Mesenchymal stem cell (in vitro differentiated cells and primary cell): ENCODE measurements at regions not wholly inside any gene's neighbourhood (a gene's known extent, or its start where the extent isn't known, plus 50 kb on each side); places are given as distances from the start of the nearest gene placed in this dataset.

Experiments
- DNase-seq: peaks from one replicate; pipeline ENCODE4 v3.0.0-alpha.2; 2013
- H2AFZ ChIP-seq: one replicate; pipeline ENCODE4 v1.6.1; 2013; ENCODE audit warnings: low read depth, mild to moderate bottlenecking, control low read depth, inconsistent platforms, low read length, moderate library complexity
- H2AK5ac ChIP-seq: 2 replicates; pipeline ENCODE4 v1.6.1; 2013; ENCODE audit warnings: low read length, moderate library complexity, mild to moderate bottlenecking, inconsistent platforms; ENCODE audit not compliant: severe bottlenecking
- H2BK120ac ChIP-seq: one replicate; pipeline ENCODE4 v1.6.1; 2013; ENCODE audit warnings: low read depth, mild to moderate bottlenecking, inconsistent platforms, low read length, moderate library complexity
- H2BK12ac ChIP-seq, 2 experiments: one replicate each; pipeline ENCODE4 v1.6.1; 2013; ENCODE audit warnings: inconsistent platforms in 2 of 2, low read length in 2 of 2, mild to moderate bottlenecking in 2 of 2, moderate library complexity in 2 of 2, control low read depth in 1 of 2
- H2BK15ac ChIP-seq: one replicate; pipeline ENCODE4 v1.6.1; 2013; ENCODE audit warnings: mild to moderate bottlenecking, low read depth, inconsistent platforms; ENCODE audit not compliant: poor library complexity, severe bottlenecking
- H2BK5ac ChIP-seq: 2 replicates; pipeline ENCODE4 v1.6.1; 2013; ENCODE audit warnings: low read depth, mild to moderate bottlenecking, low read length, control low read depth, inconsistent platforms; ENCODE audit not compliant: poor library complexity, severe bottlenecking
- H3K14ac ChIP-seq, 2 experiments: one replicate each; pipeline ENCODE4 v1.6.1; 2013; ENCODE audit warnings: inconsistent platforms in 2 of 2, low read length in 2 of 2, control low read depth in 1 of 2, mild to moderate bottlenecking in 1 of 2, moderate library complexity in 1 of 2
- H3K18ac ChIP-seq, 2 experiments: one replicate each; pipeline ENCODE4 v1.6.1; 2013; ENCODE audit warnings: inconsistent platforms in 2 of 2, low read length in 2 of 2, control low read depth in 1 of 2, low read depth in 1 of 2, mild to moderate bottlenecking in 1 of 2
- H3K23ac ChIP-seq, 2 experiments: one replicate each; pipeline ENCODE4 v1.6.1; 2013; ENCODE audit warnings: inconsistent platforms in 2 of 2, low read length in 2 of 2, mild to moderate bottlenecking in 2 of 2, moderate library complexity in 2 of 2, control low read depth in 1 of 2
- H3K27ac ChIP-seq: 2 replicates; pipeline ENCODE4 v1.5.1; 2013; ENCODE audit warnings: mild to moderate bottlenecking, moderate library complexity, low read length, control low read depth, inconsistent platforms; ENCODE audit not compliant: poor library complexity, severe bottlenecking
- H3K27me3 ChIP-seq, 2 experiments: 2 replicates each; pipeline versions ENCODE4 v1.6.1 to v1.7.0; 2013; ENCODE audit warnings: low read length in 2 of 2, mild to moderate bottlenecking in 2 of 2, moderate library complexity in 2 of 2, control low read depth in 1 of 2, inconsistent platforms in 1 of 2; ENCODE audit not compliant: control insufficient read depth in 1 of 2, insufficient read depth in 1 of 2
- H3K36me3 ChIP-seq, 2 experiments: 2 replicates each; pipeline versions ENCODE4 v1.6.1 to v1.7.0; 2013; ENCODE audit warnings: low read length in 2 of 2, control low read depth in 1 of 2, inconsistent platforms in 1 of 2, low read depth in 1 of 2, mild to moderate bottlenecking in 1 of 2; ENCODE audit not compliant: insufficient read depth in 2 of 2, control insufficient read depth in 1 of 2
- H3K4ac ChIP-seq, 2 experiments: one replicate each; pipeline ENCODE4 v1.6.1; 2013; ENCODE audit warnings: inconsistent platforms in 2 of 2, low read length in 2 of 2, mild to moderate bottlenecking in 2 of 2, moderate library complexity in 2 of 2, control low read depth in 1 of 2, low read depth in 1 of 2
- H3K4me1 ChIP-seq: 2 replicates; pipeline ENCODE4 v1.6.1; 2013; ENCODE audit warnings: low read depth, low read length, control low read depth; ENCODE audit not compliant: control insufficient read depth, insufficient read depth
- H3K4me2 ChIP-seq: 2 replicates; pipeline ENCODE4 v1.6.1; 2013; ENCODE audit warnings: low read length, mild to moderate bottlenecking, inconsistent platforms; ENCODE audit not compliant: poor library complexity, severe bottlenecking
- H3K4me3 ChIP-seq, 2 experiments: 2 replicates each; pipeline versions ENCODE4 v1.5.1 to v1.7.0; 2013; ENCODE audit warnings: low read length in 2 of 2, mild to moderate bottlenecking in 2 of 2, control low read depth in 1 of 2, low read depth in 1 of 2; ENCODE audit not compliant: insufficient read depth in 1 of 2
- H3K79me1 ChIP-seq: replicated peaks from 2 replicates; pipeline ENCODE4 v1.6.1; 2013; ENCODE audit warnings: mild to moderate bottlenecking, control low read depth, low read length, inconsistent platforms; ENCODE audit not compliant: poor library complexity, severe bottlenecking
- H3K9ac ChIP-seq: 2 replicates; pipeline ENCODE4 v1.7.0; 2013; ENCODE audit warnings: mild to moderate bottlenecking, low read length, moderate library complexity
- H3K9me3 ChIP-seq: 2 replicates; pipeline ENCODE4 v1.7.0; 2013; ENCODE audit warnings: mild to moderate bottlenecking, low read length; ENCODE audit not compliant: control insufficient read depth
- H4K8ac ChIP-seq: one replicate; pipeline ENCODE4 v1.6.1; 2013; ENCODE audit warnings: inconsistent platforms, mild to moderate bottlenecking, low read length, moderate library complexity
- H4K91ac ChIP-seq: one replicate; pipeline ENCODE4 v1.6.1; 2013; ENCODE audit warnings: mild to moderate bottlenecking, low read length, inconsistent platforms
- WGBS: methylation state at CpG from one replicate; pipeline ENCODE4 v1.1.7; 2013; ENCODE audit warnings: mixed read lengths; 5-methylcytosine and 5-hydroxymethylcytosine counted together

DNA sequence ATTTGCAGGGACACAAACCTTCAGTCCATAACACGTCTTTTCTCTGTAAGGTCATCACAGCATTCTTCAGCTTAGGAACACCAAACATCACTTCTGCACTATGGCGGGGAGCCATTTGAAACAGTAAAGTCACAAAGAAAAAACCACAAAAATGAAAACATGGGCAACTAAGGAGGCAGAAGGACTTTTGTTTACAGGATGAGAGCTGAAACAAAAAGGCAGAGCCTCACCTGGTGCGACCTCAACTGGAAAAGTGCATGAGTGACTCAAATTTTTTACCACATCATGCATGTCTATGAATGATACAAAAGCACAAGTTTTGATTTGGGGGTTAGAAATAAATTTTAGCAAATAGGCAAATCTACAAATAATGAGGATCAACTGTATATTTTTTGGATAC, 68.2 kb upstream of the TNFAIP3 start:
- no peaks in the 10 kb centered on the region for H3K9me3 ChIP-seq
- H3K27me3 ChIP-seq = no peaks in the 10 kb centered on the region
- H4K91ac ChIP-seq = no peak overlapping the region
- no peak overlapping the region for H2BK15ac ChIP-seq
- H2BK12ac ChIP-seq = no peak overlapping the region
- H3K4me2 ChIP-seq = no peak overlapping the region
- H3K14ac ChIP-seq = no peak overlapping the region
- no peak overlapping the region for H3K27ac ChIP-seq
- no peaks in the 10 kb centered on the region for H3K79me1 ChIP-seq
- no peak overlapping the region for H3K4me3 ChIP-seq
- H2BK5ac ChIP-seq = no peak overlapping the region
- no peak overlapping the region for H3K9ac ChIP-seq
- H3K4ac ChIP-seq = no peak overlapping the region
- no peak overlapping the region for H2BK120ac ChIP-seq
- H2AK5ac ChIP-seq = no peak overlapping the region
- peaks cover 10% of the 10 kb centered on the region for H3K4me1 ChIP-seq
- no peak overlapping the region for H3K23ac ChIP-seq
- DNase-seq = no peak
- no peak overlapping the region for H4K8ac ChIP-seq
- H2AFZ ChIP-seq = no peak overlapping the region
- 53% methylated on average over 2 of the region's 3 CpGs for WGBS
- no peaks in the 10 kb centered on the region for H3K36me3 ChIP-seq
- no peak overlapping the region for H3K18ac ChIP-seq

DNA sequence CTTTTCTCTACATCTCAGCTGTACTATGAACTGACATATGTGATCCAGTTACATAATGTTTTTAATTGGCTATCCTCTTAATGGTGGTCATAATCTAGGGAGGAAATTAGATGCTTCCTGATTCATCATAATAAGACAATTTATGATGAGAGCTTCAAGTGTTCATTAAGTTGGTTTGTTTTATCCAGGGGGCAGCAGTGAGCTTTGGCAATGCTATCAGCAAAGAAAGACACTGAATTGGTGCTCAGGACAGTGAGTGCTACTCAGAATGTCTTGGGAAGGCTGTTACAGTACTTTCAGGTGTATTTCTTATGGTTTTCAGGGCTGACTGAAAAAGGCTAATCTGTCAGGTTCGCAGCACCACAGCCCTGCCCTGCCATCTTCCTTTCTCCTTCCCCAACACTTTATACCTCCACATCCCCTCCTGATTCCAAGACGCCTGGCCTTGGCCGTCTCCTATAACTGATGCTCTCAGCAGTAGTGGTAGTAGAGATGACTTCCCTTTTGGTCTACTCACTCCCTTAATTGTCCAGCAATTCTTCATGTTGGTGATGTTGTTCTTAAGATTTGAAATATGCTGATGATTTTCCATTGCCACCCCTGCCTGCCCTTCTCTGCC, 67.0 kb upstream of the TNFAIP3 start:
- Histone ChIP-seq H3K27ac (no peak overlapping the region), H3K18ac (no peak overlapping the region), H2BK15ac (no peak overlapping the region), H4K8ac (no peak overlapping the region), H3K9me3 (no peaks in the 10 kb centered on the region), H3K4me3 (no peak overlapping the region), H3K36me3 (no peaks in the 10 kb centered on the region), H3K4ac (no peak overlapping the region), H2BK12ac (peak overlapping the region; percentile 6 to 31), H3K4me2 (no peak overlapping the region), H3K27me3 (no peaks in the 10 kb centered on the region), H2BK120ac (peak overlapping the region; percentile 6), H4K91ac (no peak overlapping the region), H3K14ac (no peak overlapping the region), H2BK5ac (no peak overlapping the region), H3K23ac (no peak overlapping the region), H3K79me1 (no peaks in the 10 kb centered on the region), H2AK5ac (no peak overlapping the region), H3K9ac (no peak overlapping the region), H3K4me1 (peaks cover 10% of the 10 kb centered on the region), H2AFZ (no peak overlapping the region)
- DNase-seq = peak; percentile 56
- WGBS = no CpG with 5 or more reads among the region's 3 CpGs

DNA sequence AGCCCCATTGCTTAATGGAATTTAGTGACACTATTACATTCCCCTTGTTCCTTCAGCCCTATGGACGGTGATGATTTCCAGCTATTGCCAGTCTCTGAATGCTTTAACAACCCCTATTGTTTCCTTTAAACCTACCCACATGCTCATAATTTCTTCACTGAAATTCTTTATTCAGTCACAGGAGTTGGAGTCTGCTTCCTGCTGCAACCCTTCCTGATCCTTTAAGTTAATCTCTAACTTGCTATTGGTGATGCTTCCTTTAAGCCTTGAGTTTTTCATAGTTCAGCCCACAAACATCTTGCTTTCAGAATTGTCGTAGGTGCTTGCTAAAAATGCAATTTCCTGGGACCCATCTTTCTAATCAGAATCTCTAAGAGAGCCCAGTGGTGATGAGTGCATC, 66.3 kb upstream of the TNFAIP3 start:
- WGBS = 92% methylated on average over 2 of the region's 2 CpGs
- Histone ChIP-seq H2BK5ac (no peak overlapping the region), H2AFZ (no peak overlapping the region), H3K18ac (no peak overlapping the region), H3K4me1 (peaks cover 10% of the 10 kb centered on the region), H3K14ac (peak overlapping the region in 1 of 2 experiments; percentile 57), H3K79me1 (no peaks in the 10 kb centered on the region), H2BK15ac (no peak overlapping the region), H3K27me3 (no peaks in the 10 kb centered on the region), H4K91ac (no peak overlapping the region), H3K36me3 (no peaks in the 10 kb centered on the region), H3K27ac (no peak overlapping the region), H2BK120ac (no peak overlapping the region), H3K23ac (no peak overlapping the region), H2AK5ac (no peak overlapping the region), H3K4me3 (no peak overlapping the region), H2BK12ac (peak overlapping the region in 1 of 2 experiments; percentile 33), H4K8ac (no peak overlapping the region), H3K4ac (no peak overlapping the region), H3K9me3 (no peaks in the 10 kb centered on the region), H3K4me2 (no peak overlapping the region), H3K9ac (no peak overlapping the region)
- no peak for DNase-seq

DNA sequence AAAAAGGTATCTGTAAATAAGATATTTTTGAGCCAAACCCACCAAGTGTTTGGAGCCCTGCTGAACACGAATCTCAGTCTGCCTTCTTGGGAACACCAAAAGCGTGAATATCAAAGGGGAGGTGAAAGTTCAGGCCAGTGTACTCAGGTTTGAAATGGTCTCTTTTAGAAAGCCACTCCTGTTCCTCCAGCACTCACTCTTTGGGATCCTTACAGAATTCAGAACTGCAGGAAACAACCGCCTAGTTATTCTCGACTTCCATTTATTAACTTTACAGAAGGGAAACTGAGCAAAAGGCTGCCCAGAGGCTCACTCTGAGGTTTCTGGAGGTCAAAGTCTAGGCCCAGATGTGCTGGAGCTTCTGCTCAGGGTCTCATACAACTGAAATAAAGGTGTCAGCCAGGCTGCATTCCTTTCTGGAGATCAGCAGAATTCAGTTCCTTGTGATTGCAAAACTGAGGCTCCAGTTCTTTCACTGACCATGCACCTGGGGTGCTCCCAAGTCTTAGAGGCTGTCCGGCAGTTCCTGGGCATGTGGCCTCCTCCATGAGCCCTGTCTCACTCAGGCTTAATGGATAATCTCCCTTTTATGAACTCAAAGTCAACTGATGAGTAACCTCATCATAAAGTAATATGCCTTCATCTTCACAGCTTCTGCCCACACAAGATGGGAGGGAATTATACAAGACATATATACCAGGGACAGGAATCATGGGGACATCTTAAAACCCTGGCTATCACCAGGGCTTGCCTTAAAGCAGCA, 65.5 kb upstream of the TNFAIP3 start:
- Histone ChIP-seq H2BK5ac (no peak overlapping the region), H2BK12ac (no peak overlapping the region), H2AFZ (no peak overlapping the region), H3K4me2 (no peak overlapping the region), H3K4me3 (no peak overlapping the region), H3K18ac (no peak overlapping the region), H3K27me3 (no peaks in the 10 kb centered on the region), H3K9me3 (no peaks in the 10 kb centered on the region), H3K4ac (no peak overlapping the region), H4K91ac (no peak overlapping the region), H2AK5ac (peak overlapping the region; percentile 35), H2BK120ac (no peak overlapping the region), H3K36me3 (no peaks in the 10 kb centered on the region), H3K27ac (no peak overlapping the region), H4K8ac (no peak overlapping the region), H3K14ac (no peak overlapping the region), H3K4me1 (peaks cover 10% of the 10 kb centered on the region), H3K79me1 (no peaks in the 10 kb centered on the region), H3K23ac (no peak overlapping the region), H2BK15ac (no peak overlapping the region), H3K9ac (no peak overlapping the region)
- no peak for DNase-seq
- 89% methylated on average over 5 of the region's 5 CpGs for WGBS
